NCI-H446 (cell line): ENCODE measurements at regions not wholly inside any gene's neighbourhood (a gene's known extent, or its start where the extent isn't known, plus 50 kb on each side); places are given as distances from the start of the nearest gene placed in this dataset.
"Not testable (repeated sequence)": the region's sequence is repeated elsewhere in the genome, so short reads cannot be mapped to it uniquely, and the experiment has no call there.

Source experiments
- DNase-seq, 2 experiments: peaks; one replicate each; lab custom pipeline; 2025; lab: John Stamatoyannopoulos, UW

DNA sequence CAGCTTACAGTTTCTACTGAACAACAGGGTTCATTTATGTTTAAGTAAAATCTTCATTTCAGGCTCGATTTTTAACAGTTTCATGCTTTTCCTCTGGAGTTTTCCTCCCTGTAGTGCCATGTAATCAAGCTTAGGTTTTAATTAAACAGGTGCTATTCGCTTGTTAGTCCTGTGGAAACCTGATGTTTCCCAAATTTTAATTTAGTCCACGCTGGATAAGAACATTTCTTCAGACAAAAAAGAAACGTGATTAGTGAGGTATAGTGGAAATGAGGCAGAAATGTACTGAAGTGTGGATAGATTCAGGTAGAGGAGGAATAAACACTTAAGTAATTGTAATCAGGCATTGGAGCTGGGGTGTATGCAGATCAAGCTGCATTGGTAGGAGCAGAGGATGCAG, 1217.5 kb downstream of the AACS start:
- no peak for DNase-seq

- no peak for DNase-seq
These were observed 1221.0 kb downstream of the AACS start for GRCh38 chr12:126286203-126286602.

DNA sequence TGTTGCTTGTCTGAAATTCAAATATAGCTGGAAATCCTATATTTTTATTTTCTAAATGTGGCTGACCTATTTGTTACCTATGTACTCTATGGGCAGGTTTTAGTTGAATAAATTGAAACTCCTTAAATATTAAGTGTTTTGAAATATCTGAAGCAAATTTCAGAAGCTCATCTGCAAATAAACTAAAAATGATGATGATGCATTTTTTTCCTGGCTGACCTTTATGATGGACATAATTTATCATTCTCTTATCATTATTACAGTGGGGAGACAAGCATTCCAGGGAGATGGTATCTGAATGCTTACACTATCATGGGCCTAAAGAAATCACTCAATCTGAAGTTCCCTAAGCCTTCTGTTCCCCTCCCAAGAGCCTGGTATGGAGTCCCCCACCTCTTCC, 1225.2 kb downstream of the AACS start:
- DNase-seq = no peak

DNA sequence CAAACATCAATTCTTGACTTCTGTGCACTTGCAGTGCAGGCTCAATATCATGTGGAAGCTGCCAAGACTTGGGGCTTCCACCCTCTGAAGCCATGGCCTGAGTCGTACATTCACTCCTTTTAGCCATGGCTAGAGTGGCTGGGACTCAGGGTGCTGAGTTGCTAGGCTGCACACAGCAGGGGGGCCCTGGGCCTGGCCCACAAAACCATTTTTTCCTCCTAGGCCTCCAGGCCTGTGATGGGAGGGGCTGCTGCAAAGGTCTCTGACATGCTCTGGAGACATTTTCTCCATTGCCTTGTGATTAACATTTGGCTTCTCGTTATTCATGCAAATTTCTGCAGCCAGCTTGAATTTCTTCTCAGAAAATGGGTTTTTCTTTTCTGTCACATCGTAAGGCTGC, 1226.8 kb downstream of the AACS start:
- not testable (repeated sequence) for DNase-seq

DNA sequence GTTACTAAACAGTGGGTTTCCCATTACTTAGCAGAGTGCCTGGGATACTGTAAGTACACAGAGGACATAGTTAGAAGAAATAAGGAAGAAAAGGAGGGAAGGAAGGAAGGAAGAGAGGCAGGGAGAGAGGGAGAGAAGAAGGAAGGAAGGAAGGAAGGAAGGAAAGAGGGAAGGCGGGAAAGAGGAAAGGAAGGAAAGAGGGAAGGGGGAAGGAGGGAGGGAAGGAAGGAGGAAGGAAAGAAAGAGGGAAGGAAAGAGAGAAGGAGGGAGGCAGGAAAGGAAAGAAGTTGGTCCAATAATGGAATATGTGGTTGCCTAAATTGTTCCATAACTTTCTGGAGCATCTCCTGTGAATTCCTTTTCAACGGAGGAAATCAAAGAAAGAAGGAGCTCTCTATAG, 1230.4 kb downstream of the AACS start:
- DNase-seq = no peak

DNA sequence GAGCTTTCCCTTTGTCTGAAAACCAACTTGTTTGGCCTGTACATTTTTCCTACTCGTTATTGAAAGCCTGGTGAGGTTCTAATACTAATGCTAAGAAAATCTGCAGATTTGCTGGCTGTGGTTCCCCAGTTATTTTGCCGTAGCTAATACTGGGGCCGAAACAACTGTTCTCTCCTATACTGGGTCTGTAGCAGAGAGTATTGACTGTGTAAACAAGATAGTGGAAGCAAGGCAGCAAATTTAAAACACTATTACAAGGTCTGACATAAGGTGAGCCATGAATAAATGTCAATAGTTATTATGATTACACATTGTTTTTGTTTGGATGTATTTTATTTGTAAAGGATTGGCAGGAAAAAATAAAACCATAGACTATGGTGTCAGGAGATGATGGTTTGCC, 1244.0 kb downstream of the AACS start:
- DNase-seq = no peak

DNA sequence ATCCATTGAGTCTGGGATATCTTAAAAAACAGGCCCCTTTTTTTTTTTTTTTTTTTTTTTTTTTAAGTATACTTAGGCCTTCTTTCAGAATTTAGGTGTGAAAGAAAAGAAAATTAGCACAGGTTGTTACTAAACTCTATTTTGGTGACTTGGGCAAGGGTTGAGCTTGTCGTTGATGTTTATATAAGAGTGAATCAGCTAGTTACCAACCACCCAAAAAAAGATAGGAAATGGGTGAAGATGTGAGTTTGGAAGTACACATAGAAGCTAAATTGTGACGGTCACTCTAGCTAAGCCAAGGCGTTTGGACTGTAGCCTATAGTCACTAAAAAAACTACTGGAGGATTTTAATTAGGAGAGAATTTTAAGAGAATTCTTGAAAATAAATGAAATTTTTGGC, 1247.2 kb downstream of the AACS start:
- DNase-seq = no peak

DNA sequence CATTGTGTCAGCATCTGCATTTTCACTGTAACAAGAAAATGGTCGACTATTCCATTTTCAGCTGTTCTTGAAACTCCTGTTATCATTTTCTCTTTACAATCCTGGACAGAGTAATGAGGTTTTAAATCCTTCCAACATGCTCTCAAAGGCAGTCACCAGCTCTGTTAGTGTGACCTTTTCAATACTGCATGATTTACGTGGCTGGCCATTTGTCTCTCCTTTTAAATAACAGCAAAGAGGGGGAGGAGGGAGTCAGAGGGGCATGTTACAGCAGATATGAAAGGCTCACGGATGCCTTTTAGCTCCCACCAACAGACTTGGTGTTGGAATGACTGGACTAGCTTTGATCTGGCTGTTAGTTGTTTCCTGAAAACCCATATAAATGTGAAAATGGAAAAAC, 1251.2 kb downstream of the AACS start:
- DNase-seq = no peak

GRCh38 chr12:126337556-126338441, 1272.6 kb downstream of the AACS start:
- DNase-seq = no peak

- no peak for DNase-seq
These were observed 1277.6 kb downstream of the AACS start for GRCh38 chr12:126342866-126343265.

GRCh38 chr12:126343321-126343720, 1278.1 kb downstream of the AACS start:
- DNase-seq = no peak

DNA sequence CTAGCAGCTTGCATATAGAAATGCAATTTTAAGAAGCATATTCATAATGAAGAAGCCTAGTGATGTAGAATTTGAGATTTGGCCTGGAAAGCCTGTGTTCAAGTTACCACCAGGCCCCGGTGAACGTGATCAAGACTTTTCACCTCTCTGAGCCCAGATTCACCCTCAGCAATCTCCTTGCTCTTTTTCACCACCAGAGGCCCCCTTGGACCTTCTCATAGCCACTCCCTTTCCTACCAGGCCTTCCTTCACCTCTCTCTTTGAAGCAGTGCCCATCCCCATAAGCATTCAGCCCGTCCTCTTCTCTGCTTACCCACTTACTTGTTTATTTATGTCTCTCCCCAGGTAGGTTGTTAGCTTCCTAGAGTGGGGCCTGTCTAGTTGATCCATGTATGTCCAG, 1280.9 kb downstream of the AACS start:
- DNase-seq = no peak

DNA sequence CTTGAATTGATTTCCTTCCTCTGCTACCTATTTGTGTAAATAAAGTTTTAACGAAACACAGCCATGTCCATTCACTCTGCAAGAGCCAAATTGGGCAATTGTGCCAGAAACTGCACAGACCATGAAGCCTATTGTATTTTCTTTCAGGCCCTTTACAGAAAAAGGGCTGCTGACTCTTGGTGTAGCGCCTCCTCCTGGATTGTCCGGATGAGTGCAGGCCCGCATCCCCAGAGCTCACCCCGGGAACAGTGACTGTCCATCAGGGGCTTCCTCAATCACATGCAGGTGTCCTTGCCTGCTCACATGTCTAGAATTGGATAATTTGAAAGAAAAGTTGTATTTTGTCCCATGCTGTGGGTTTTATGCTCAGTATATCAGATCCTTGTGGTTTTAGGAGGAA, 1282.2 kb downstream of the AACS start:
- no peak for DNase-seq

GRCh38 chr12:126349383-126349782, 1284.1 kb downstream of the AACS start:
- no peak for DNase-seq

- no peak for DNase-seq
These were observed 1288.4 kb downstream of the AACS start for GRCh38 chr12:126353604-126354003.

DNA sequence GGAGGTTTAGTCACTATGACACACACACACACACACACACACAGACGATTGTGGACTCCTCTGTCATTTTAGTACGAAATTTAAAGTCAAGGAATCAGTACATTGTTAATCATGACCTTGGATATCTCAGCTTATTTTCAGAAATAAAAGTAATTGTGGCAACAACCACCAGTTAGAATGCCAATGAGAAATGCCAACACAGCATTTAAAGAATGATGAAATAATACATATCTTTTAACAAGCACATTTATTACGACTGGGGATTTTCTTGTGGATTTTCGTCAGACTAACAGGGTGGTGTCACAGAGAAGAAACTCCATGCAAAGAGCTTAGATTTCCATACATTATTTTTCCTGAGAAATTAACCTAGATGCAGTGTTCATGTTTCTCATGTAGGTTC, 1289.4 kb downstream of the AACS start:
- no peak for DNase-seq

- DNase-seq = no peak
These were observed 1290.1 kb downstream of the AACS start for GRCh38 chr12:126355346-126355745.

DNA sequence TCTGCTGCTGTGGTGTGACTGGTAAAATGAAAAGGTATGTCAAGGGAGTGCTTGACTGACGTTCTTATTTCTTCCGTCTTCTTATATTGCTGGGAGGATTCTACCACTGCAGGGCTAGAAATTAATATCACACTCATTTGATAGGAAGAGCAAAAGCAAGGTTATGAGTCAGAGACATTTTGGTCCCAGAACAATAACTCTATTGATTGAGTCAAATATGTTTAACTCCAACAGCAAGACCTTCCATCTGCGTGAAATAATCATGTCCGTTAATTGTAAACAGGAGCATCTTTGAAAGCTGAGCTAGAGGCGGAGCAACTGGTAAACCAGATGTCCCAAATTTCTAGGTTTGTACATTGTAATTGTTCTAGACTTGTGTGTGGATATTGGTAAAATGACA, 1293.6 kb downstream of the AACS start:
- no peak for DNase-seq

GRCh38 chr12:126359216-126359615, 1294.0 kb downstream of the AACS start:
- no peak for DNase-seq

DNA sequence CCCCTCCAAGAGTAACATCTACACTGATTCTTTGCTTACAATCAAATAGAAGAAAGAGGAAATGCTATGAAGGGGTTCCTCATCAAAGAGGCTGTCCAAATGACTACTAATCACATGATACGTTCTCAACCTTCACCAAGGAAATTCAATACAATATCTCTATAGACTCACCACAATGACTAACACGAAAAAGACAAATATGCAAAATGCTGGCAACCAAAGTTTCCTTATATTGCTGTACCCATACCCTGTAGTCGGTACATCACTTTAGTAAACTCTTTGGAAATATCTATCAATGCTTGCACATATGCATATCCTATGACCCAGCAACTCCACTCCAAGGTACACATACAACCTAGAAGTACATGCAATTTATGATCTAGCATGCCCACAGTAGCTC, 1296.6 kb downstream of the AACS start:
- DNase-seq = no peak

- no peak for DNase-seq
These were observed 1297.3 kb downstream of the AACS start for GRCh38 chr12:126362493-126362892.

GRCh38 chr12:126362964-126363363, 1297.7 kb downstream of the AACS start:
- no peak for DNase-seq

- no peak for DNase-seq
These were observed 1304.5 kb downstream of the AACS start for GRCh38 chr12:126369487-126370463.
